KMS-11 (cell line): ENCODE measurements at regions not wholly inside any gene's neighbourhood (a gene's known extent, or its start where the extent isn't known, plus 50 kb on each side); places are given as distances from the start of the nearest gene placed in this dataset.

Experiments used
- H2AFZ ChIP-seq: fragments of 200-600 bp; sonication (generic); 2 replicates; pipeline ENCODE4 v1.6.1; 2016; ENCODE audit warnings: antibody characterized with exemption, mixed run types, low read depth
- H3K27ac ChIP-seq: fragments of 200-600 bp; sonication (generic); 2 replicates; pipeline ENCODE4 v1.6.1; 2016; ENCODE audit warnings: mild to moderate bottlenecking, mixed run types
- H3K27me3 ChIP-seq: fragments of 200-600 bp; sonication (generic); 2 replicates; pipeline ENCODE4 v1.6.1; 2017; ENCODE audit warnings: mild to moderate bottlenecking, low read depth, mixed run types, moderate library complexity; ENCODE audit not compliant: insufficient read depth
- H3K36me3 ChIP-seq: fragments of 200-600 bp; sonication (generic); 2 replicates; pipeline ENCODE4 v1.6.1; 2017; ENCODE audit warnings: mild to moderate bottlenecking, mixed run types; ENCODE audit not compliant: insufficient read depth
- H3K4me1 ChIP-seq: fragments of 200-600 bp; sonication (generic); 2 replicates; pipeline ENCODE4 v1.6.1; 2016; ENCODE audit warnings: mild to moderate bottlenecking, low read depth, mixed run types; ENCODE audit not compliant: poor library complexity, severe bottlenecking
- H3K4me2 ChIP-seq: fragments of 200-600 bp; sonication (generic); 2 replicates; pipeline ENCODE4 v1.7.0; 2016; ENCODE audit warnings: mild to moderate bottlenecking, mixed run types
- H3K4me3 ChIP-seq: fragments of 200-600 bp; sonication (generic); IDR thresholded peaks from 2 replicates; pipeline ENCODE4 v1.6.1; 2017; ENCODE audit warnings: low read depth, low read length, mixed read lengths; ENCODE audit not compliant: insufficient read depth
- H3K79me2 ChIP-seq: fragments of 200-600 bp; sonication (generic); 2 replicates; pipeline ENCODE4 v1.6.1; 2016; ENCODE audit warnings: low read depth, mixed run types; ENCODE audit not compliant: insufficient read depth
- H3K9ac ChIP-seq: fragments of 200-600 bp; sonication (generic); 2 replicates; pipeline ENCODE4 v1.6.1; 2016; ENCODE audit warnings: mild to moderate bottlenecking, mixed run types
- H4K20me1 ChIP-seq: fragments of 200-600 bp; sonication (generic); 2 replicates; pipeline ENCODE4 v1.6.1; 2016; ENCODE audit warnings: mild to moderate bottlenecking, mixed run types; ENCODE audit not compliant: insufficient read depth
- CTCF ChIP-seq: fragments of 200-600 bp; sonication (generic); conservative IDR thresholded peaks from 2 replicates; pipeline ENCODE4 v1.6.1; 2017; ENCODE audit warnings: low read depth, mild to moderate bottlenecking, antibody characterized with exemption, low read length, moderate library complexity, mixed read lengths

GRCh38 chr11:106159836-106160235, 82.4 kb downstream of the AASDHPPT start:
- Histone ChIP-seq H3K4me2 (no peak overlapping the region), H3K27ac (no peak overlapping the region), H3K27me3 (no peaks in the 10 kb centered on the region), H3K36me3 (no peaks in the 10 kb centered on the region), H3K4me1 (peaks cover 5% of the 10 kb centered on the region), H3K9ac (no peak overlapping the region), H4K20me1 (no peaks in the 10 kb centered on the region), H3K4me3 (no peak overlapping the region), H3K79me2 (no peaks in the 10 kb centered on the region), H2AFZ (no peak overlapping the region)
- TF ChIP-seq CTCF: no peak

GRCh38 chr11:106160494-106160893, 83.0 kb downstream of the AASDHPPT start:
- Histone ChIP-seq H3K79me2 (no peaks in the 10 kb centered on the region), H3K4me2 (no peak overlapping the region), H4K20me1 (no peaks in the 10 kb centered on the region), H3K27me3 (no peaks in the 10 kb centered on the region), H3K4me1 (peaks cover 5% of the 10 kb centered on the region), H3K36me3 (no peaks in the 10 kb centered on the region), H2AFZ (no peak overlapping the region), H3K9ac (no peak overlapping the region), H3K27ac (no peak overlapping the region), H3K4me3 (no peak overlapping the region)
- TF ChIP-seq CTCF: no peak

- Histone ChIP-seq H3K9ac (no peak overlapping the region), H3K4me3 (no peak overlapping the region), H2AFZ (no peak overlapping the region), H3K36me3 (no peaks in the 10 kb centered on the region), H3K27ac (no peak overlapping the region), H3K4me2 (no peak overlapping the region), H3K4me1 (no peaks in the 10 kb centered on the region), H3K27me3 (no peaks in the 10 kb centered on the region), H3K79me2 (no peaks in the 10 kb centered on the region), H4K20me1 (no peaks in the 10 kb centered on the region)
- no peak for TF ChIP-seq CTCF
Observed at GRCh38 chr11:106161775-106162634, 84.5 kb downstream of the AASDHPPT start.

GRCh38 chr11:106167085-106167484, 89.6 kb downstream of the AASDHPPT start:
- Histone ChIP-seq H3K4me3 (no peak overlapping the region), H3K36me3 (no peaks in the 10 kb centered on the region), H3K4me1 (no peaks in the 10 kb centered on the region), H3K79me2 (no peaks in the 10 kb centered on the region), H2AFZ (no peak overlapping the region), H3K9ac (no peak overlapping the region), H3K27ac (no peak overlapping the region), H3K4me2 (no peak overlapping the region), H3K27me3 (no peaks in the 10 kb centered on the region), H4K20me1 (no peaks in the 10 kb centered on the region)
- TF ChIP-seq CTCF: no peak
